ENCODE measurements at regions not wholly inside any gene's neighbourhood (a gene's known extent, or its start where the extent isn't known, plus 50 kb on each side); places are given as distances from the start of the nearest gene placed in this dataset.

DNA sequence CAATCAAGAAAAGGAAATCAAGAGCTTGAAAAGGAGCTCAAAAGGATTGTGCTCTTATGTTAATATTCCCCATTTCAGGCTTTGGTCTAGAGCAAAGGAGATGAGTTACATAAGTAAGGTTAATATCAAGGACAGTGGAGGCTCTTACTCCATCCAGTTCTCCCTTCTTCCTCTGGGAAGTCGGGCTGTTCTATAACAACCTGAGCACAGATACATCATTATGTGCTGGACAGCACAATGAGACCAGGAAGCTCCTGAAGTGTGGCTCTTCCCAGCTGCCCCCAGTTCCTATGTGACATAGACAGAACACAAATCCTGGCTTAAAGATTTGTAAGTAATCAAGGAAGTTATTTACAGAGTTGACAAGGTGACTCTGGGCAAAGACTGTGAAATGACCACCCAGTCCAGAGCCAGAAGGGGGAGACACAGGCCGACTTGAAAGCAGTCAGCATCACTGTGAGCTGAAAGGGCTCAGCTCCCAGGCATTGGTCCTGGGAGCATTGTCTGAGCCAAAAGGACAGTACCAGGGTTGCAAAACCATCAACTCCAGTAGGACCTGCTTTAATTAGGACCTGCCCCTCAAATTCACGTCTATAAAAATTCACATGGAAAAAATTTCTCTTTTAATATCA is 917.6 kb upstream of the ACVR2A start:
- peak; percentile 82 for DNase-seq

DNA sequence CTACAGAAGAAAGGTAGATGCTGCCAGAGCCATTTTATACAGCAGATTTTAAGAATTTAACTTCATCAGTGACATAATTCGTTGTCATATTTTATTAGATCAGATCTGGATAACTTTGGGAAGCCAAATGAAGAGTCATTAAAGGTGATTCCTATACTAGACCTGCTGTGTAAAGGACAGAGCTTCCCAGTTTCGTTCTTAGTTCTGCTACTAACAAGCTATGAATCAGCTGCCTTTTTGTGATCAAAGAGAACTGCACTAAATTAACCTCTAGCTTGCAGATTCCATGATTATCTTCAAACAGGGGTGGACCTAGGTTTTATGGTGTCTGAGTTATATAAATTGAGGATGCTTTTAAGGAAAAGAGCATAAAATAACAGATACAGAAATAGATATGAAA is 926.5 kb upstream of the ACVR2A start:
- no peak for DNase-seq

DNA sequence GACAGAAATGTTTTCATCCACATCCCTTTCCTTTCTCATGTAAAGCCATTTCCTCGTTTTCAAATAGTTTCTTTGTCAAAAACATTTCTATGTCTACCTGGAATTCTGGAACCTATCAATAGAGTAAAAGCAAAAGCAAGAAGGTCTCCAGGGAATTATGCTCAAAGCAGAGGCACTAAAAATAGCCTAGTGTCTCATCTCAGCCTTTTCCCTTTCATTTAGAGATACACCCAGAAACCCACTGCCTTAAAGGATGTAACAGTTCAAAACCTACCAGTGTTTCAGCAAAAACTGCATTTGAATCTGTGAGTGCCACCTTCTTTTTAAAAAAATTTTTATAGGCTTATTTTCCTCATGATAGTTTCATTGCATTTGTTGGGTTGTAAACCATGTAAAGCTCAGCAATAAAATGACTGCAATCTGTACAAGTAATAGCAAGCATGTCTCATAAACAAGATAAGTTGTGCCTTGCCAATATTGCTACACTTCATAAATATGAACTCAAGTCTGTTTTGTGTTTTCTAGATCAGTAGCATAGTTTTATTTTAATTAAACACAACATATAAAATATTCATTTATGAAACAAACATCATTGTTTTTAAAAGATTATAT is 927.3 kb upstream of the ACVR2A start:
- DNase-seq: no peak

DNA sequence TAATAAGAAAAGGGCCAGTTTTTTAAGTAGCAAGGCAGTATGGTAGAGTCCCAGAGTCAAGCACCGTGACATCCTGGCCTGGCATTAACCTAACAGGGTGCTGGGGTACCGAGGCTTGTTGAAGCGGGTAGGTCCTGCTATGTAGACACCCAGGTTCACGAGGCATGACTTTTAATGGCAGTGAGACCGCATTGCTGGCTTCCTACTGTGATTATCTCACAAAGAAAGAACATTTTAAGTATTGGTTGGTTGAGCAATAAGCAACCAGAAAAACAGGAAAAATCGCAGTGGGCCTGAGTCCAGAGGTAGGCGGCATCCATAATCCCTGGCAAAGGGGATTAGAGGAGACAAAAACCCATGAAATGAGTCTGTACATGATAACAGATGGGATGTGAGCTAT is 927.9 kb upstream of the ACVR2A start:
- no peak for DNase-seq

DNA sequence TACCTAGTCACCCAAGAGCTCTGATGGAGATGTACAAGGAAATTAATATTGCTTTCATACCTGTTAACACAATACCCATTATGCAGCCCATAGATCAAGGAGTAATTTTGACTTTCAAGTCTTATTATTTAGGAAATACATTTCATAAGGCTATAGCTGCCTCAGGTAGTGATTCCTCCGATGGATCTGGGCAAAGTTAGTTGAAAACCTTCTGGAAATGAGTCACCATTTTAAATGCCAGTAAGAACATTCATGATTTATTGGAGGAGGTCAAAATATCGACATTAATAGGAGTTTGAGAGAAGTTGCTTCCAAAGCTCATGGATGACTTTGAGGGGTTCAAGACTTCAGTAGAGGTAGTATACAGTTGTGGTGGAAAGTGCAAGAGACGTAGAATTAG is 931.4 kb upstream of the ACVR2A start:
- DNase-seq: no peak

- no peak for DNase-seq
Observed at GRCh38 chr2:146912536-146912935, 932.3 kb upstream of the ACVR2A start.

GRCh38 chr2:146908776-146909175 is 936.1 kb upstream of the ACVR2A start:
- DNase-seq: no peak

DNA sequence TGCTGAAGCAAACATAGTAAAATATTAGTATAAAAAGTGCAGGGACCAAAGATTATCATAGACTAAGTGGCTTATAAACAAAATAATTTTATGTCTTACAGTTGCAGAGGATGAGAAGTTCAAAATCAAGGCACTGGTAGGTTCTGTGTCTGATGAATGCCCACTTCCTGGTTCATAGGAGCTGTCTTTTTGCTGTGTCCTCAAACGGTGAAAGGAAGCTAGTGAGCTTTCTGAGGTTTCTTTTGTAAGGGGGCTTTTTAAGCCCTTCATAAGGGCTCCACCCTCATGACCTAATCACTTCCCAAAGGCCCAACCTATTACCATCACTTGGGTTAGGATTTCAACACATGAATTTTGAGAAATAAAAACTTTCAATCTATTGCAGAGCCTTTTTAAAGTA is 946.7 kb upstream of the ACVR2A start:
- no peak for DNase-seq

DNA sequence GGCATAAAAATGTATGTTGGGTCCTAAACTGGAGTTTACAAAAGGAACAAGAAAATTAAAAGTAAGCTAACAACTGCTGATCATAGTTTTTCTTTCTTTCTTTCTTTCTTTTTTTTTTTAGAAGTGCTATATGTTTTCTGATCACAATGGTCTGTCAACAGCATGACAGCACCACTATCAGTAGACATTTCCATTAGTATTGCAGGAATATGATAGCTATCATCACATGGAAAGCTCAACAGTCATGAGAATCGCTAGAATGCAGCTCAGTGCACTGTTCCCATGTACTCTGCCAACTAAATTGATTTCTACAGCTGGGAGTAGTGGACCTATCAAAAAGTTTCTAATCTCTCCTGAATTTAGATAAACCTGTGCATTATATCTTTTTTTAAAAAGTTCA is 950.3 kb upstream of the ACVR2A start:
- no peak for DNase-seq

- no peak for DNase-seq
Observed at GRCh38 chr2:146893500-146894041, 951.3 kb upstream of the ACVR2A start.

- DNase-seq: no peak
Observed at GRCh38 chr2:146890491-146890890, 954.3 kb upstream of the ACVR2A start.

GRCh38 chr2:146879882-146880281 is 964.9 kb upstream of the ACVR2A start:
- DNase-seq: peak; percentile 64

GRCh38 chr2:146874260-146874658 is 970.6 kb upstream of the ACVR2A start:
- peak; percentile 75 for DNase-seq

DNA sequence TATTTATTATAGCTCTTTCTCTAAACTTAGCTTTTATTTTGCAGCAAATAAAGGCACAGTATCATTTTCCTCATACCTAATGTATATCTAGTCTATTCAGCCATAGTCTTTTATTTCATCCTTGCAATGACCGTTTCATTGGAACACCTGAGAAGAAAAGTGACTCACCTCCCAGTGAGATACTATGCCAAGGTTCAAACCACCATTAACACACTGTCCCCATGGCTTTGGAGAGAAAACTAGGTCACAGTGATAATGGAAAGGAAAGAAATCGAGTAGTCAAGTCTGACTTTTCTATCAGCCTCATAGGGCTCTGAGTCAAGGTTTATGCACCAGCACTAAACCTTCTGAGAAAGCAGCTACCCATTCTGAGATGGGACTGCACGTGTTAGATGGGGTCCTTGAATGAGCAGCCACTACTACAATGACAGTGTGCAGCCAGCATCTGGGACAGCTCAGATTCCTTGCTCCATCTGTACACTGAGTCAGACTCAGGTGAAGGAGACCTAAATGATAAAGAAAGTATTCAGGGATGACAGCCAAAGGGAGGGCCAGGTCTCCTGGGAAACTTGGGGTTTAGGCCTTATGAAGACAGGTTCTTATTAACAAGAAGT is 971.1 kb upstream of the ACVR2A start:
- no peak for DNase-seq

DNA sequence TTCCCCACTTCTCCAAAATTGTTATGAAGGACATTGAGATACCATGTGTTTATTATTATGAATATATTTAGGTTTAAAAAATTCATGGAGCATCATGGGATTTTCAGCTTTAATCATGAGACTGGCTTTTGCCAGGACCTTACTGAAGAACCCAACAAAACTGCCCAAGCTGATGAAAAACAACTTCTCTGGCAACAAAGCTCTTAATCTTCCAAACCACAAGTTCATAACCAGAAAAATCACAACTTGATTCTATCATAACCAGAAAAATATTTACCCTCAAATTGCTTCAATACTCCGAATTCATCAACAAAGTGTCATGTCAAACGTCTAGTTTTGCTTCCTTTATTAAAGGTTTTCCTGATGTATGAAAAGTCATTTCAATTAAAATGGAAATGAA is 971.8 kb upstream of the ACVR2A start:
- DNase-seq: no peak

DNA sequence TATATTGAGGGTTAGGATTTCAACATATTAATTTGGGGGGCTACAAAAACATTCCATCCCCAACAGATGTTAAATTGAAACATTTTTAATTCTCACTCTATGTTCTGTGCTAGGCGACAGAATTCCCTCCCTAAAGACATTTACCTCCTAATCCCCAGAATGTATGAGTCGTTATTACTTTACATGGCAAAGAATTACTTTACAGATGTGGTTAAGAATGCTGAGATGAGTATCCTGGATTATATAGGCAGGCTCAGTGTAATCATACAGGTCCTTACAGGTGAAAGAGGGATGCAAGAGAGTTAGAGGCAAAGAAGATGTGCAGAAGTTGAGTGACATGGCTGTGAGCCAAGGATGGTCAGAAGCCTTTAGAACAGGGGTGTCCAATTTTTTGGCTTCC is 974.1 kb upstream of the ACVR2A start:
- DNase-seq: no peak

DNA sequence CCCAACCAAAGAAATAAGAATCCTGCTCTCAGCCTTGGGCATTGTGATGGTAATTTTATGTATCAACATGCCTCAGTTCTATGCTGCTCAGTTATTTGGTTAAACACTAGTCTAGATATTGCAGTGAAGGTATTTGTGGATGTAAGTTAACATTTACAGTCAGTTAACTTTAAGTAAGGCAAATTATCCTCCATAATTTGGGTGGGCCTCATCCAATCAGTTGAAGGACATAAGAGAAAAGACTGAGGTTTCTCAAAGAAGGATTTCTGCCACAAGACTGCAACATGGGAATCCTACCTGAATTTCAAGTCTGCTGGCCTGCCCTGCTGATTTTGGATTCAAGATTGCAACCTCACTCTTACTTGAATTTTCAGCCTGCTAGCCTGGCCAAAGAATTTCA is 975.5 kb upstream of the ACVR2A start:
- DNase-seq: no peak

DNA sequence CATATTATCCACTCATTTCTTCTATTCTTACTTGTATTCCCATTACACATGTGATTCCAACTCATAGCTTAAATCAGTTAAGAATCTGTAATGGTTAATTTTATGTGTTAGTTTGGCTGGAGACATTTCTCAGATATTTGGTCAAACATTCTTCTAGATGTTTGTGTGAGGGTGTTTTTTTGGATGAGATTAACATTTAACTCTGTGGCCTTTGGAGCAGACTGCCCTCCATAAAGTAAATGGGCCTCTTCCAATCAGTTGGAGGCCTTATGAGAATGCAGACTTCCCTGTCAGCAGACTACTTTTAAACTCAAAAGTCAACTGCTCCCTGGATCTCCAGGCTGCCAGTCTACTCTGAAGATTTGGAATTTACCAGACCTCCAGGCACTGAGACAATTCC is 976.8 kb upstream of the ACVR2A start:
- DNase-seq: no peak

DNA sequence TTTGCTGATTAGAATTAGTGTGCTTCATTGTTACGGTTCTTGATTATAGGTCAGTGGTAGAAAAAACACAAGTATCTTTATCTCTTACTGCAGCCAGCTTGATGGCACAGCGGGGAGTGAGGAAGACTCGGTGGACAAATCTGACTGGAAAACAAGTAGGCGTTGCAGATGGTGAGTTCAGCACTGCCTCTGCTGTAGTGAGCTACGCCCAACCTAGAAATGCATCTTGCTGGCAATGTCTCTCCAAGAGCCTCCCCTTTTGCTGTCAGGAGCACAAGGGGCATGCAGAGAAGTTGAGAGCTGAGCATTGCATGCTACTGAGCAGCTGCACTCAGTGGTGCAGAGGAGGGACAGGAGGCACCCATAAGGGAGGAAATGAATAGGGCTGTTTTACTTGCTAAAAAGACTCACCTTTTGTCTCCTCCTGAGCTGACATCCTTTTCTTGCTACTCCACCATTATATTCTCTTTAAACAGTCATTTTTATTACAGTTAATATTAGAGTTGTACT is 977.3 kb upstream of the ACVR2A start:
- DNase-seq: no peak

DNA sequence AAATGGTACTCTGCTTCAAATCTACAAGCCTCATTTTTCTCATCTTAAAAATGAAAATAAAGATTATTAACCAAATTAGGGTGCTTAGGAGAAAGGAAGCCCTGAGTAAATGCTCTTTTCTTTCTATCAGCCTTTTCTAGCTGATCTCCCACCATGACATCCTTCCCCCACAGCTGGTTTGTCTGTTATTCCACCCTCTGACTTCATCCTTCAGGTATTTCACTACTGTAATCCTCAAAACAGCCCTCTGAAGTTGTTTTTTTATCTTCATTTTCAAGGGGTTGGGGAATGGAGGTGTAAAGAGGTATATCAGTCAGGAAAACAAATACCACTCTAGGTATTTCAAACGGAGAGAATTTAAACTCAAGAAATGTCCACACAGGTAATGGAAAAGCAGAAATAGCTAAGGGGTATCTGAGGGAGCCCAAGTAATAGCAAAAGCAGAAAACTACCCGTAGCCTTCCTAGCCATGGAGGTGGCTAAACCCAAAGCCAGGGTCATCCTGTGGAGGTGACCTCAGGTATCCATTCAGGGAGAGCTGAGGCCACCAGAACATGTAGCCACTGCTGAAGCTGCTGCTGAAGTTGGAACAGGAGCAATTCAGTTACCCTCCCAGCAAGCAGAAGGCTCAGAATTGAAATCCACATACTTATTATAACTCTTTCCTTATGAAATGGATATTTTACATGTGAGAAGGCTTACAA is 990.9 kb upstream of the ACVR2A start:
- DNase-seq: no peak

GRCh38 chr2:146852661-146853060 is 992.2 kb upstream of the ACVR2A start:
- DNase-seq: no peak

DNA sequence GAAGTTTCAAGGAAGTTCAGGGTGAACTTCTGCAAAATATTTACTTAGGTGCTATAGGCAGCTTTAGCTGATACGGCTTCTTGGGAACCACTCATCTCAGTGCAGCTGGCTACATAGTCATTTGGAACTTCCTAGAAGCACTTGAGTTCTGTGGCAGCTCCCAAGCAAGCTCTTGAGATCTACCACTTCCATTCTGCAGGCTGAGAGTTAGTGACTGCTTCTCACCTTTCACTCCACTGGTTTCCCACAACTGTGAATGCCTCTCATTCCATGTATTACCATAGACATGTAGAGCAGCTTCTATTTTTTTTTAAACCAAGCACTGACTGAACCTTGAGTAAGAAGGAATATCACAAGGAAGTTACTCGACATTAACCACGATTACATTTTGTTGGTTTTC is 994.1 kb upstream of the ACVR2A start:
- no peak for DNase-seq

GRCh38 chr2:146847846-146848245 is 997.0 kb upstream of the ACVR2A start:
- DNase-seq: no peak

Data from islet precursor cell (in vitro differentiated cells).